ENCODE measurements at regions not wholly inside any gene's neighbourhood (a gene's known extent, or its start where the extent isn't known, plus 50 kb on each side); places are given as distances from the start of the nearest gene placed in this dataset.
A peak's percentile ranks its signal among the peaks of the same experiment; 100 is the strongest.

DNA sequence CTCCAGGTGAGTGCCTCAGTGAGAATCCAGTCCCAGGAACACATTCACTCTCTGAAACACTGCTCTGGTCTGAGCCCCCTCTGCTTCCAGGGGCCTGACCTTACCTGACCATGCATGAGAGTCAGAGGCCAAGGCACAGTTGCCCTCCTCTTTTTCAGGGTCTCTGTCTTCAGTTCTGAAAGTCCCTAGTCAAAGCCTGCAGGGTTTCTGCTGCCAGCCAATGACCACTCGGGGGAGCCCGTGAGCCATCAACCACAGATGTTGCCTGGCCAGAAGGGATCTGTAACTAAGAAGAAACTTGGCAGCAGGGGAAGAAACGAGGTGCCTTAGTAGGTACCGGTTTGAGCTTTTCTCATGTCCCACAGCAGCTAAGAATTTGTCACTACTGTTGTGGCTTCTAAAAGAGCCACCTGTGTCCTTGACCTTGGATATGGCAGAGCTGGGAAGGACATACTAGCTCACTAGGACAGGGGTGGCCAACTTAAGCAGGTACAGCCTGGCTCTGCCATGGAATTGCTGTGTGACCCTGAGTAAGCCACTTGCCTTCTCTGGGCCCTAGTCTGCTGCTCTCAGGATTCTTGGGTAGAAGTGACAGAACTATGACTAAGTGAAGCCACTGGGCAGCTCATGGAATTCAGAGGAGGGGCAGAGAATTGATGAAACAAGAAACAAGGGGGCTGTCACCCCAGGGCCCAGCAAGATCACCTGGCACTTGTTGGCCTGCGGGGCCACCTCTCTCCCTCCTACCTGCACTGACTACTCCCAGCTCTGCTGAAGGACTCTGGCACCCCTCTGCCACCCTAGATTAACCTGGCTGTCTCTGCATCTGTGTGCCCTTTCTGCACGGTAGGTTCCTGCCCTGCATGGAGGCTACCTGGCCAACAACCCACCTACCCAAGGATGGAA, 83.8 kb upstream of the GPR26 start:
- peak; percentile 43 for DNase-seq

DNA sequence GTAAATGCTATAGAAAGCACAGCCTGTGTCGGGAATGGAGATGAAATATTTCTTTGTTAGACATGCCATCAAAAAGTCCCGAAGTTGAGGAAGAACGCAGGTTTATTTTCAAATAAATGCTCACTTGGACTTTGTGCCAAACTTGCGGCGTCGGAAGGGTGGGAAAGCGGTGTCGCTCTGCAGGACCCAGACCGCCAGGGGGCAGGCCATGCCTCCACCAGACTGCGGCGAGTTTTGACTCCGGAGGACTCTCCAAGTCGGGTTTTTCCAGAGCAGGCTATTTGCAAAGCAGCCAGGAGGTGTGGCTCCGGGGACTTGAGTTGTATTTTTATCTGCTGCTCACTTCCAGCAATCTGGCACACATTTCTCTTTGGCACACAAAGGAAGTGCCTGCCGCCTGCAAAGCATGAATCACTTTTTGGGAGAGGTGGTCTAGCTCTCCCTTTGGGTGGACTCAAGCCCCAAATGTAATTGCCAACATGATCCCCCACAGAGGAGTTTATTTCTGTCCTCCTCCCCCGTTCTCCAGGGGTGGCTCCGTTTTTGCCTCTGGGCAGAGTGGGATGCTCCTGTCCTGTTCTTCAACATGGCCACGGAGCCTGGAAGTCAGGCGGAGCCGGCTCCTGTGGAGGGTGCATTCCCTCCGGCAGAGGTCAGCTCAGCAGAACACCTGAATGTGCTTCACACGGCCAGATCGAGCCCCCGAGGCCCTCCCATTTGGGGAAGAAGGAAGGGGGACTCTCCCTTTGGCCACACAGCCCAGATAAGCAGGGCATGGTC, 82.3 kb upstream of the GPR26 start:
- peak; percentile 63 for DNase-seq

DNA sequence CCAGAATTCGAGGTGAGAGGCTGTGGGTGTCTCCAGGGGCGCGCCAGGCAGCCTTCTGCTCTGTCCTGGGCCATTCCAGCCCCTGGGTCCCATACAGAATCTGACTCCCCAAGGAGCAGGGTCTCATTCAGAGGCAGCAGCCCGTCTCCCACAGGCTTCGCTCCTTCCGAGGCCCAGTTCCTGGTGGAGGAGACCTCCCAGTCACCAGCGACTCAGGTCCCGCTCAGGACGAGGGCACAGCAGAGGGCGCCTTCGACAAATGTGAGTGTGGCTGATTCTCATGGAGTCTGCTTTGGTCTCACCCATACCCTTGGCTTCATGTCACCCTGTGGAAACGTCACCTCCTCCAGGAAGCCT, 81.8 kb upstream of the GPR26 start:
- DNase-seq, result no peak

DNA sequence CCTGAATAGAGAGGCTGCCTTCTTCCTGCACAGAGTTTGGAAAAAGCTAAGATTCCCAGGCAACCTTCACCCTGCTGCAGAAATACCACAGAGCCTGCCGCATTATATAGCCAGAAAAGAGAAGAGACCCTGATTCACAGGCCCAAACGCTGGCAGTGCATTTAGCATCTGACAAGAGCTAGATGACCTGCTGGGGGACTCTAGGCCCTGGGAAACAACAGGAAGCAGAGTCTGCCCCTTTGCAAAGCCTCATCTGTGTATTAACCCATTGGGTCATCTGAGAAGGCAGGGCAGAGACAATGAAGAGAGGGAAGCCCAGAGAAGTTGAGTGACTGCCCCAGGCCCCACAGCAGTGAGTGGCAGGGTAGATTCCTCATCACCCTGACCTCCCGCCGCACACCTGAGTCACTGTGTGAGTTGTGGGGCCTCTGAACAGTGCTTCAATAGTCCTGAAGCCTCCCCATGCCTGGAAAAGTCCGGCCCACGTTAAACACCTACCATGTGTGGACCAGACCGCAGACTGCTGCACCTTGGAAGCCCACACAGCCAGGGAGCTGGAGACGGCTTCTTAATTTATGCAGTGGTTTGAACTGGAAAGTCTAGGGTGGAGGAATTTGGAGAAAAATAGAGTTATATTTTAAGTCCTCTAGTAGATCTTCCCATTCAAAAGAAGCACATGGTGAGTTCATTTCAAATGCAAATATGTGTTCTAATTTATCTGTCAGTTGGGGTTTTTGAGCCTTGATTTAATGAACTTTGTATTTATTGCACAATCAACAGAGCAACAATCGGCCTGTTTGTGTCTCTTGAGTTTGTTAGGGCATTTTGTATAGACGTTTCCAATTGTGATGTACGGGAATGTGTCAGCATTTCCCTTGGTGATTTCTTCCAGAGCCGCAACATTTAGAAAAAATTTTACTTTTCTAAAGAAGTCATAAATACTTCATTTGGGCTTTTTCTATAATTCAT, 80.4 kb upstream of the GPR26 start:
- DNase-seq, result no peak

DNA sequence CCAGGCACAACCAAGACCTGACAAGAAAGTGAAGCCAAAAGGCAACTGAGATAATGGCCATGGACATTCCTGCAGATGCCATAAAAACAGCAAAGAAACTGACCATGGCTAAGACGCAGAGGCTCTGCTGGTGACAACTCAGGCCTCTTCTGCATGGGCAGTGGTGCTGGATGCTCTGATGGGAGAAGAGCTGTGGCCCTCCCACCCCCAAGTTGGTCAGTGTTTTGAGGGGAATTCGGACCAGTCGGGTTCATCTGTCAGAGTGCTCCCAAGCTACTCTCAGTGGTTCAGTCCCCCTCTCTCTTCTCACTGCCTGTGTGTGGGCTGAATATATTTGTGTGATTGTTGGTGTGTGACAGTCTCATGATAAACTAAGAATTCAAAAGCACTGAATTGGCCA, 79.0 kb upstream of the GPR26 start:
- no peak for DNase-seq

DNA sequence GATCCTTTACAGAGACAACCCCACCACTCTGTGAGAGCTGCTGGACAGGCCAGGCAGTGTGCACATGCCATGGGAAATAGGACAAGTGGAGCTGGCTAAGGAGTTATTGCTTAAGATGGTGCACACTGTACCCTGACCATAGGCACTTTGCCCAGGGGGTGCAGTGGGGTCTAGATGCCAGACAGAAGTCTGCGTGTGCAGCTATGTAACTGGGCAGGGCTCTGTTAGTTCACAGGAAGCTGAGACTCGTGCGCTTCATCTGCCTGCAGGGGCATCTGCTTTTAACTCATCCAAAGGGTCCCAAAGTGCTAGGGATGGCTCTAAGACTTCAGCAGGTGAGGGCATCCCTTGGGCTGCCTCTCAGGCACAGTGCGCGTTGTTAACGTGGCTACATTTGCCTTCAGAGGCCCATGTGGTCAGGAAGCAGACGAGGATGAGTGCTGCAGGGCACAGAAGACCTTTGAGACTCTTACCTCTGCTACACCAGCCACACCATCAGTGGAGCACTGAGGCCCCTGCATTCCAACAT, 77.7 kb upstream of the GPR26 start:
- no peak for DNase-seq

DNA sequence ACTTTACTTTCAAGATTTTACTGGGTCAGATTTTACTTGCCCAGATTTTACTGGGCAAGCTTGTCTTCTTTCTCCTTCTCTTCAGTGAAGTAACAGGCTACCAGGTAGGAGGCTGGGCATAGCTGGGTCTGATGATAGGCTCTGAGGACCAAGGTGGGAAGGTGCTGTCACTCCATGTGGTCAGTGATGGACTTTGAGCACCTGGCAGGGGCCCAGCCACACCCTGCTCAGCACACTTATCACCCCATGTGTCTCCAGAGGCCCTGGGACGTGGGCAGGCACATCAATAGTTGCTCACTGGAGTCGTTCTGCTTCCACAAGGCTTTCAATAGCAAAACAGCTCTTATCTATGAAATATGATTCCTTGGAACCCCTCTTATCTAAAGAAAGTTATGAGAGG, 70.5 kb upstream of the GPR26 start:
- no peak for DNase-seq

DNA sequence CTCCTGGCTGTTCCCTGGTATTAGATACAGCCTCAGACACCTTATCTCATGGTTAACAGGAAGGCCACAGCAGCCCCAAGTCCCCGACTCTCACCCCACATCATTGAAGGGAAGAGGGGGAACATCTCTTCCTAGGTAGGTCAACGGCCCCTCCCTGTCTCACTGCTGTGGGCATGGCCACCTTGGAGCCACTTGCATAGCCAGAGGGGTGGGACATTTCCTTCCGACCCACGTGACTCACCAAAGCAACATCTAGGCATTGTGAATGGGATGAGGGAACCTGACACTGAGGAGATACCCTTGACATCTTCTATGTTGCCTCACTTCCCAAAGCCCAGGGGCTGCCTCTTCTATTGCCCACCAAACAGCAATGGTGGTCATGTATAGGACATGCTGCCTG, 68.5 kb upstream of the GPR26 start:
- DNase-seq, result no peak

DNA sequence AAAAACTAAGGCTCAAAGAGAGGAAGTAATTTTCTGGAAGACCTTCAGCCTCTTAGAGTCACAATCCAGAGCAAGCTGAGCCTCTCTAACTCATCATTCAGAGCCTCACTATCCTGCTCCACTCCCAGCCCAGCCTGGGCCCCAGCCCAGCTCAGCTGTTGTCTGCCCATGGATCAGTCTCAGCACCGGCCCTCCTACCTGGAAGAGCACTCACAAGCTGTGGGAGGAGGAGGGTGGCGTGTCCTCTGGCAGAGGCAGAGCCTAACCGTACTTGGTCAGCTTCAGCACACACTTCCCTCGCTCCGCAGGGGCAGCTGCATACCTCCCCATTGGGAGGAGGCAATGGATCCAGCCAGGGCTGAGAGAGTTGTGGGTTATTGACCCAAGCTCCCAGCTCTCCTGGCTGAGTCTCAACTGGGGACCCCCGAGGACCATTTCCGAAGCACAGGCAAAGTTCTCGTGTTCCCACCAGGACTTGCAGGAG, 66.7 kb upstream of the GPR26 start:
- DNase-seq, result no peak

DNA sequence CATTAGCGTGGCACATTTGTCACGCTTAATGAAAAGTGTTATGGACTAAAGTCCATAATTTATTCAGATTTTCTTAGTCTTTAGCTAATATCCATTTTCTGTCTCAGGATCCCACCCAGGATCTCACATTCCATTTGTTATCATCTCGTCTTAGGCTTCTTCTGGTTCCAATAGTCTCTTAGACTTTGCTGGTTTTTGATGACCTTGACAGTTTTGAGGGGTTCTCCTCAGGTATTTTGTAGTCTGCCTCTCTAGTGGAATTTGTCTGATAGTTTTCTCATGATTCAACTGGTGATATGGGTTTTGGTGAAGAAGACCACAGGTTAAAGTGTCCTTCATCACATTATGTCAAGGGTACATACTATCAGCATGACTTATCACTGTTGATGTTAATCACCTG, 66.0 kb upstream of the GPR26 start:
- DNase-seq, result no peak

DNA sequence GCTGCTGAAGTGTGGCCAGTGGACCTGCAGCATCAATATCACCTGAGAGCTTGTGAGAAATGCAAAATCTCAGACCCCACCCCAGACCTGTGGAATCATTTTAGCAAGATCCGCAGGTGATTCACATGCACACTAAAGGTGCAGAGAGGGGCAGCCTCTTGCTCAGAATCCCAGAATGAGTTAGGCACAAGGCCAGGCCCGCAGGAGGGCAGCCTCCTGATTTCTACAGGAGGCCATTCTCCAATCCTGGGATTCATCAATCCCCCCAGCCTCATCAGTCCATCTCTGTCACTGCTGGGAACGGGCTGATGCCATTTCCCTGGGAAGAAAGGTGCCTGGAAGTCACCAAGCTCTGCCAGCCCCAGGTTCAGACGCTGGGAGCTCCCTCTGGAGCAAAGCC, 63.0 kb upstream of the GPR26 start:
- no peak for DNase-seq

DNA sequence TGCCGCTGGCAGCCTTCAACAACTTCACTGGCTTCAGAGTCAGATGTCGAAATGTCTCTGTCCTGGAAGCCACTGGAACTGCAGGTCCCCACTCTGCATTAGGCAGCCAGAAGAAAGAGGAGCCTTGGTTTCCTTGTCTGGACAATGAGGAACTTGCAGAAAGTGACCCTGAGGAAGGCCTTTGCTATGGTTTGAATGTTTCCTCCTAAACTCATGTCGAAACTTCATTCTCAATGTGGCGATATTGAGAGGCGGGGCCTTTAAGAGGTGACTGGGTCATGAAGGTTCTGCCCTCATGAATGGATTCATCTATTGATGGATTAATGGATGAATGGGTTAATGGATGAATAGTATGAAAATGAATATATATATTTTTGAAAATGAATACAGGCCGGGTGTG, 61.6 kb upstream of the GPR26 start:
- DNase-seq, result no peak

DNA sequence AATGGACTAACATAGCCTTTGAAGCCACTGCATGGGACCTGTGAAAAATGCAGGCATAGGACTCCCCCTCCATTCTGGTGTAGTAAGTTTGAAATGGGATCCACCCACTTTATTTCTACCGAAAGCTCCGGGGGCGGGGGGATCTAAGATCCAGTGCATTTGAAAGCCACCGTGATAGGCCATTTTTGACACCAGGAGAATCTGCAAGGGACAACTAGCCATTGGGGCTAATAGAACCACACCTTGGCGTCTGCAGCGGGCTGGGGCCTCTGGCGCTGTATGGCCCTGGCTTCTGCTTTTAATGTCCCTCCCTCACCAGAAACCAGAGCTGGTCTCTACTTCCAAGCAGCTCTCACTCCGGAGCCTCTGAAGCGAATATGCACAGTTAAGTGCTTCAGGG, 60.1 kb upstream of the GPR26 start:
- no peak for DNase-seq

DNA sequence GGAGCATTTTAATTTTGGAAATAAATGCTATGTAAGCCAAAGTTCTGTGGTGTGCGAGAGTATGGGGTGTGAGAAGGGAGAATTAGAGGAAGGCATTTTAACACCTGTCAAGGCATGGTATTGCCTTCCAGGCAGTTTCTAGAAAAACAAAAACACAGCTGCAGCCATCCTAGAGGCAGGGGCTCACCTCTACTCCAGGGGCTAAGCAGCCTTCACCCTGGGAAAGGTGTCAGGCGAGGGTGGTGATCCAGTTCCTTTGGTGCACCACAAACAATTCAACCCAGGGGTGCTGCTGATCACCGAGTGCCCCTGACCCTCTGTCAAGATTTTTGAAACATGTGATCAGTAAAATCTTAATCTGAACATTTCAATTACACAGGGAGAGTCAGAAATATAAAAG, 59.2 kb upstream of the GPR26 start:
- DNase-seq, result no peak

DNA sequence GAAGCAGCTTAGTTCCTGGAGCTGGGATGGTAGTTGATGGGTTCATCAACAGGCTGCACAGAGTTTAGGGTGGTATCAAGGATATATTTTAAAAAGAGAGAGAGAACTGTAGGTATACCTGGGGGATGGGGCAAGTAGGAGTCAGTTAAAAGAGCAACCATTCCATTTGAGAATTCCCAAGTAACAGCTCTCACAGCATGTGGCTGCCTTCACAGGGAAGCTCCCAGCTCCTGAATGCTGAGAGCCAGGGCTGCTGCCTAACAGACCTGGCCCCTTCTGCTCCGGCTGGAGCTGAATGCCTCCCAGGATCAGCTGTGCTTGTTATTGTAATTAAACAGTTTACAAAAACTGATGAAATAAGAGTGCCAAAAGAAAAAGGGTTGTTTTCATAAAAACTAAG, 58.8 kb upstream of the GPR26 start:
- DNase-seq, result no peak

DNA sequence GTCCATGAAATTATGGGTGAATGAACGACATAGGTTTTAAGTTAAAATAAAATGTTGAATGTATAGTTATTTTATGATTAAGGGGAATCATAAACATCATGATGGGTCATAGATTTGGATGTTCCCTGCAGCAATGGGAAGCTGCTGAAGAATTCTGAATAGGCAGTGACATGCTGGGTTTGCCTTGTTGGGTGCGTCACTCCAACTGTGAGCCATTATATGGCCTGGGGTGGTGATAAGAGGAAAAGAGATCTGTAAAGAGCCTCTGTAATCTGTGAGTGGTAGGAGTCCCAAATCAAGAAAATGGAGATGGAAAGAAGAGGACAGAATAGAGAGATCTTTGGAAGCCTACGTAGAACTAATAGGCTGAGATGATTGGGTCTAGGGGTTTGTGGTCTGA, 58.1 kb upstream of the GPR26 start:
- no peak for DNase-seq

DNA sequence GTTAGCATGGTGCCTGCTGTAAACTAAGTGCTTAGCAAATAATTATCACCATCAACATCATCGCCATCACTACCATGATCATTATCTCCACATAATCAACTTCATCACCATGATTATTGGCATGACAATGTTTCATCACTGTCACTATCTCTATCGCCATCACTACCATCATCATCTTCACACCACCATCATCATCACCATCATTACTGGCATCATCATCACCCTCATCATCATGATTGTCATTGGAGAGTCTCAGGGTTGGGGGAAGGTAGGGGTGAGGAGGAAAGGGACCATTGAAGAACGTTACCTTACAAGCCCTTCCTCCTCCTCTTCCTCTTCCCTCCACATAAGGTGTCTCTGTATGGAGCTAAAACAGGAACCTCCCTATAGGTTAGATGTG, 54.9 kb upstream of the GPR26 start:
- DNase-seq, result no peak

DNA sequence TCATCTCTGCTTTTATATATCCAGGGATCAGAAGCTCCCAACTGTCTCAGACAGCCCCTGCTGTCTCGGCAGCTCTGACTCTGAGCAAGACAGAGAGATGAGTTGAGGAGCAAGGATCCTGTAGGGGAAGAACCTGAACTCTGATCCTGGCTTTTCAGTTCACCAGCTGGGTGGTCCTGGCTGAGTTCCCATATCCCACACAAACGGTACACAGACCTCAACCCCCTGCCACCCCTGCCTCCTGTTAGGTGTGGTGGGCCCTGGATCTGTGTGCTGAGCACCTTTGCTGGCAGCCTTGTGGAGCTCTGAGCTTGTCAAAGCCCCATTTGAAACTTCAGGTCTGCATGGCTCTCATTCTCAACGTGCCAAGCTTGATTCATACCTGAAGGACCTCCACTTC, 54.3 kb upstream of the GPR26 start:
- DNase-seq, result no peak

DNA sequence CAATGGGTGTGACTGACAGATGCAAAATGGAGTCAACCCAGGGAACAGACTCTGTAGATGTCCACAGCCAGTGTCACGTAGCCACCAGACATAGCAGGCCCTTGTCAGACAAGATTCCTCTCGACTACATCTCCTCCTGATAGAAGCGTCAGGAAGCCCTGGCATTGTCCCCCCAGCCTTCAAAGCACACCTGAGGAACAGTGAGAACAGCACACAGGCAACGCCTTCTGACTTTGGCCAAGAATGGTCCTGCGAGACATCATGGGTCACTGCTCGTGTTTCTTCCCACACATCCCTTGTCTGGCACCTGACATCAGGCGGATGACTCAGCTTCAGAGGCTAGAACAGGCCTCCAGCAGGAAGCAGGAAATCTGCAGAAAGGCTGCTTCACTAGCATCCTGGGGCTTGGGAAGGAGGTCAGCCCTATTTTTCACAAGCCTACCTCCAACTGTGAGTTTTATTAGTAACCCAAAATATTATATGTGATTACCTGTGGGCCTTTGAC, 52.8 kb upstream of the GPR26 start:
- no peak for DNase-seq

DNA sequence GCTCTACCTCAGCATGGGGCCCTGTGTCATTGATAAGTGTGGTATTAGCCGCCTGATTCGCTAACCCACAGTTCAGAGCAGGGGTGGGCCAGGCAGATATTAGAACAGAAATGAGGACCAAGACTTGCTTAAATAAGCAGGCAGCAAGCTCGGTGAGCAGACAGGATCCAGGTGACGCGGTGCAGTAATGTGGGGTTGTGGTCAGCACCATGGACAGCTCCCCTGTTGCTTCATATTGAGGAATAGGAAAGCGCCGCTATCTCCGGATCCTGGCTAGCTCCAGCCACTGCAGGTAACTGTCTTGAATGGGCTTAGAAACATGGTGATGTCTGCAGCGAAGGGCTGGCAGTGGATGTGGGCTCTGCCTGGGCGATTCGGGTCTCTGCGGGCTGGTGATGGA, 51.3 kb upstream of the GPR26 start:
- DNase-seq, result peak; percentile 55
